Keratinocyte (primary cell): ENCODE measurements at regions not wholly inside any gene's neighbourhood (a gene's known extent, or its start where the extent isn't known, plus 50 kb on each side); places are given as distances from the start of the nearest gene placed in this dataset.

Source experiments
- DNase-seq: peaks from one replicate; pipeline ENCODE4 v3.0.0-alpha.2; 2011; ENCODE audit warnings: low read depth, missing footprints, low spot score
- FAIRE-seq: peaks from 2 replicates; lab custom pipeline; 2011; peaks lifted over from hg19 to GRCh38; lab: Jason Lieb, UNC
- H2AFZ ChIP-seq: 2 replicates; pipeline ENCODE4 v1.6.0; 2012; ENCODE audit warnings: low read length, control low read depth, inconsistent platforms; ENCODE audit not compliant: control insufficient read depth
- H3K27ac ChIP-seq: 2 replicates; pipeline ENCODE4 v1.5.1; 2011; ENCODE audit warnings: low read length; ENCODE audit not compliant: control insufficient read depth, insufficient read depth
- H3K27me3 ChIP-seq: 3 replicates; pipeline ENCODE4 v1.6.0; 2011; ENCODE audit warnings: low read length; ENCODE audit not compliant: control insufficient read depth, insufficient read depth; ENCODE audit errors: extremely low read depth
- H3K36me3 ChIP-seq, 2 experiments: 2 replicates in 1 of 2; 3 replicates in 1 of 2; pipeline ENCODE4 v1.5.1; 2011; ENCODE audit warnings: low read length in 2 of 2, mild to moderate bottlenecking in 1 of 2; ENCODE audit not compliant: control insufficient read depth in 2 of 2, insufficient read depth in 2 of 2; ENCODE audit errors: extremely low read depth in 1 of 2
- H3K4me1 ChIP-seq: 3 replicates; pipeline ENCODE4 v1.5.1; 2011; ENCODE audit warnings: low read length; ENCODE audit not compliant: control insufficient read depth, insufficient read depth; ENCODE audit errors: extremely low read depth
- H3K4me2 ChIP-seq: 3 replicates; pipeline ENCODE4 v1.6.0; 2011; ENCODE audit warnings: low read depth, low read length; ENCODE audit not compliant: control insufficient read depth, insufficient read depth; ENCODE audit errors: extremely low read depth
- H3K4me3 ChIP-seq, 3 experiments: fragments of 200-600 bp in 1 of 3; sonication (generic) in 1 of 3; 2 replicates in 2 of 3; 3 replicates in 1 of 3; pipeline ENCODE4 v1.5.1; 2011 to 2016; ENCODE audit warnings: low read length in 3 of 3, mild to moderate bottlenecking in 3 of 3, control low read depth in 2 of 3, inconsistent platforms in 1 of 3, low read depth in 1 of 3, mixed read lengths in 1 of 3, mixed run types in 1 of 3, moderate library complexity in 1 of 3; ENCODE audit not compliant: control insufficient read depth in 2 of 3, insufficient read depth in 2 of 3; ENCODE audit errors: extremely low read depth in 1 of 3
- H3K79me2 ChIP-seq: 2 replicates; pipeline ENCODE4 v1.6.0; 2012; ENCODE audit warnings: low read length; ENCODE audit not compliant: control insufficient read depth, insufficient read depth
- H3K9ac ChIP-seq: 3 replicates; pipeline ENCODE4 v1.6.0; 2011; ENCODE audit warnings: low read length; ENCODE audit not compliant: control insufficient read depth, insufficient read depth; ENCODE audit errors: extremely low read depth
- H3K9me1 ChIP-seq: 3 replicates; pipeline ENCODE4 v1.6.0; 2011; ENCODE audit warnings: low read length; ENCODE audit not compliant: control insufficient read depth, insufficient read depth; ENCODE audit errors: extremely low read depth
- H3K9me3 ChIP-seq: 2 replicates; pipeline ENCODE4 v1.5.1; 2012; ENCODE audit warnings: low read depth, low read length; ENCODE audit not compliant: control insufficient read depth
- H4K20me1 ChIP-seq: 3 replicates; pipeline ENCODE4 v1.6.0; 2011; ENCODE audit warnings: low read length; ENCODE audit not compliant: control insufficient read depth, insufficient read depth; ENCODE audit errors: extremely low read depth
- CTCF ChIP-seq, 3 experiments: IDR thresholded peaks in 1 of 3; conservative IDR thresholded peaks in 1 of 3; optimal IDR thresholded peaks in 1 of 3; 2 replicates in 2 of 3; 3 replicates in 1 of 3; pipeline versions ENCODE3 to v1.5.1; 2011; ENCODE audit warnings: low read length in 3 of 3, mild to moderate bottlenecking in 3 of 3, moderate library complexity in 2 of 3, control low read depth in 1 of 3, inconsistent platforms in 1 of 3; ENCODE audit not compliant: insufficient read depth in 2 of 3; ENCODE audit errors: extremely low read depth in 1 of 3
- EZH2 ChIP-seq: IDR thresholded peaks from one replicate; pipeline ENCODE4 v1.6.1; 2012; ENCODE audit warnings: inconsistent platforms, mild to moderate bottlenecking, low read length, moderate library complexity
- dilution Hi-C: fragments of 300-500 bp; cut with MboI; formaldehyde crosslinking; loops from one replicate; pipeline ENCODE4 v1.7.0; 2020; ENCODE audit warnings: low sequenced_read_pairs; ENCODE audit not compliant: extremely low pct_ligation_motif_present

DNA sequence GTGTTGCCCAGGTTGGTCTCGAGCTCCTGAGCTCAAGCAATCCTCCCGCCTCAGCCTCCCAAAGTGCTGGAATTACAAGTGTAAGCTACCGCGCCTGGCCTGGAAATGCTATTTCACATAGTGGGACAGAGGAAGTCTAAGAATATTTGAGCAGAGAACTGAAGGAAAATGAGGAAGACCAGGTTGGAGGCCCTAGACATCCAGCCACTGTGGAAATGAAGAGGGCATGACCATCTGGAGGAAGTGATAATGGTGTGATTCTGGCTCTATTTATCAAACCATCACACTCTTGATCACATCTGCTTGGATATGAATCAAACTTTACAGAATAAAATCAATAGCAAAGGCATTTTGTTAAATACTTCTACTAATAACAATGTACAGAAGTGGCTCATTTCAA, 65.9 kb upstream of the ARHGEF3 start:
- Histone ChIP-seq H3K9me3 (no peaks in the 10 kb centered on the region), H3K9ac (no peak overlapping the region), H3K4me1 (peaks cover 4% of the 10 kb centered on the region), H3K4me3 (no peak overlapping the region), H4K20me1 (no peaks in the 10 kb centered on the region), H3K9me1 (no peaks in the 10 kb centered on the region), H2AFZ (no peak overlapping the region), H3K4me2 (no peak overlapping the region), H3K27ac (no peak overlapping the region), H3K79me2 (no peaks in the 10 kb centered on the region), H3K27me3 (no peaks in the 10 kb centered on the region), H3K36me3 (no peaks in the 10 kb centered on the region)
- no peak for FAIRE-seq
- TF ChIP-seq EZH2, result no peak
- dilution Hi-C loops, result no loop called here
- DNase-seq, result no peak

DNA sequence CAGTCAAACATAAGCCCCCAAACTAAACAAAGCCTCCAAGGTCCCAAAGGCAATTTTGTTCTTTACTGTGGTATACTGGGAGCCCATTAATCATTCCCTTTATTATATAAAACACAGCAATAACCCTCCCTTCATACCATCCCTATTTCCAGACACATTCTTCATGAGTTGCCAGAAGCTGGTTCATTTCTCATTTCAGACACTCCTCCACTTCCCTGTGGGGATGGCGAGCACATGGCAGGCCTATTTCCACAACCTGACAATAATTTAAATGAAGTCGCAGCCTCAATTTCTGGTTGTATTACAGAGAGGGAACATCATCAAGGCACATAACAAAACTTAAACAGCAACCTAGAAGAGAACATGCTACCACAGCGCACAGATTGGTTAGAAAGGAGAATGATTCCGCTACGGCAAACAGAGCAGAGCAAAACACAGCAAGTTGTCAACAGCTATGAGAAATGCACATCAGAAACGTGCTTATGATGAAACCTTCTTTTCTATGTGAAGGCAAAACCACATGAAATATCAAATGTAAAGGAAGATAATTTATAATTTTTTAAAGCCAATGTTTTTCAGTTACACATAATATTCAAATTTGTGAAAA, 63.3 kb upstream of the ARHGEF3 start:
- DNase-seq, result no peak
- FAIRE-seq, result no peak
- H3K4me1 ChIP-seq, result peaks cover 11% of the 10 kb centered on the region
- no peak for TF ChIP-seq EZH2
- no peak for TF ChIP-seq CTCF (optimal IDR thresholded peaks at IDR 0.05 in 1 of 3, IDR thresholded peaks at IDR 0.05 in 1 of 3, conservative IDR thresholded peaks at IDR 0.05 in 1 of 3; ENCODE audit: extremely low read depth in 1 of 3, insufficient read depth in 2 of 3, low read length in 3 of 3)
- no peaks in the 10 kb centered on the region for H3K36me3 ChIP-seq
- no peaks in the 10 kb centered on the region for H4K20me1 ChIP-seq
- no peaks in the 10 kb centered on the region for H3K27me3 ChIP-seq
- no peaks in the 10 kb centered on the region for H3K79me2 ChIP-seq
- no peak overlapping the region for H2AFZ ChIP-seq
- no peak overlapping the region for H3K27ac ChIP-seq
- no peaks in the 10 kb centered on the region for H3K9me3 ChIP-seq
- H3K9me1 ChIP-seq, result no peaks in the 10 kb centered on the region
- dilution Hi-C loops, result no loop called here
- no peak overlapping the region for H3K4me3 ChIP-seq
- no peak overlapping the region for H3K4me2 ChIP-seq
- no peak overlapping the region for H3K9ac ChIP-seq

GRCh38 chr3:56864090-56864489, 62.3 kb upstream of the ARHGEF3 start:
- Histone ChIP-seq H3K9me1 (no peaks in the 10 kb centered on the region), H4K20me1 (no peaks in the 10 kb centered on the region), H3K36me3 (no peaks in the 10 kb centered on the region), H3K4me1 (peaks cover 11% of the 10 kb centered on the region), H3K9me3 (no peaks in the 10 kb centered on the region), H3K79me2 (no peaks in the 10 kb centered on the region), H3K27me3 (no peaks in the 10 kb centered on the region), H3K9ac (no peak overlapping the region), H3K4me3 (no peak overlapping the region), H3K4me2 (no peak overlapping the region), H2AFZ (no peak overlapping the region), H3K27ac (no peak overlapping the region)
- no peak for DNase-seq
- no peak for TF ChIP-seq EZH2
- no peak for TF ChIP-seq CTCF (optimal IDR thresholded peaks at IDR 0.05 in 1 of 3, IDR thresholded peaks at IDR 0.05 in 1 of 3, conservative IDR thresholded peaks at IDR 0.05 in 1 of 3; ENCODE audit: extremely low read depth in 1 of 3, insufficient read depth in 2 of 3, low read length in 3 of 3)
- no peak for FAIRE-seq
- dilution Hi-C loops, result no loop called here
